KMS-11 (cell line): ENCODE measurements at regions not wholly inside any gene's neighbourhood (a gene's known extent, or its start where the extent isn't known, plus 50 kb on each side); places are given as distances from the start of the nearest gene placed in this dataset.

Source experiments
- H2AFZ ChIP-seq: fragments of 200-600 bp; sonication (generic); 2 replicates; pipeline ENCODE4 v1.6.1; 2016; ENCODE audit warnings: antibody characterized with exemption, mixed run types, low read depth
- H3K27ac ChIP-seq: fragments of 200-600 bp; sonication (generic); 2 replicates; pipeline ENCODE4 v1.6.1; 2016; ENCODE audit warnings: mild to moderate bottlenecking, mixed run types
- H3K27me3 ChIP-seq: fragments of 200-600 bp; sonication (generic); 2 replicates; pipeline ENCODE4 v1.6.1; 2017; ENCODE audit warnings: mild to moderate bottlenecking, low read depth, mixed run types, moderate library complexity; ENCODE audit not compliant: insufficient read depth
- H3K36me3 ChIP-seq: fragments of 200-600 bp; sonication (generic); 2 replicates; pipeline ENCODE4 v1.6.1; 2017; ENCODE audit warnings: mild to moderate bottlenecking, mixed run types; ENCODE audit not compliant: insufficient read depth
- H3K4me1 ChIP-seq: fragments of 200-600 bp; sonication (generic); 2 replicates; pipeline ENCODE4 v1.6.1; 2016; ENCODE audit warnings: mild to moderate bottlenecking, low read depth, mixed run types; ENCODE audit not compliant: poor library complexity, severe bottlenecking
- H3K4me2 ChIP-seq: fragments of 200-600 bp; sonication (generic); 2 replicates; pipeline ENCODE4 v1.7.0; 2016; ENCODE audit warnings: mild to moderate bottlenecking, mixed run types
- H3K4me3 ChIP-seq: fragments of 200-600 bp; sonication (generic); IDR thresholded peaks from 2 replicates; pipeline ENCODE4 v1.6.1; 2017; ENCODE audit warnings: low read depth, low read length, mixed read lengths; ENCODE audit not compliant: insufficient read depth
- H3K79me2 ChIP-seq: fragments of 200-600 bp; sonication (generic); 2 replicates; pipeline ENCODE4 v1.6.1; 2016; ENCODE audit warnings: low read depth, mixed run types; ENCODE audit not compliant: insufficient read depth
- H3K9ac ChIP-seq: fragments of 200-600 bp; sonication (generic); 2 replicates; pipeline ENCODE4 v1.6.1; 2016; ENCODE audit warnings: mild to moderate bottlenecking, mixed run types
- H4K20me1 ChIP-seq: fragments of 200-600 bp; sonication (generic); 2 replicates; pipeline ENCODE4 v1.6.1; 2016; ENCODE audit warnings: mild to moderate bottlenecking, mixed run types; ENCODE audit not compliant: insufficient read depth
- CTCF ChIP-seq: fragments of 200-600 bp; sonication (generic); conservative IDR thresholded peaks from 2 replicates; pipeline ENCODE4 v1.6.1; 2017; ENCODE audit warnings: low read depth, mild to moderate bottlenecking, antibody characterized with exemption, low read length, moderate library complexity, mixed read lengths

DNA sequence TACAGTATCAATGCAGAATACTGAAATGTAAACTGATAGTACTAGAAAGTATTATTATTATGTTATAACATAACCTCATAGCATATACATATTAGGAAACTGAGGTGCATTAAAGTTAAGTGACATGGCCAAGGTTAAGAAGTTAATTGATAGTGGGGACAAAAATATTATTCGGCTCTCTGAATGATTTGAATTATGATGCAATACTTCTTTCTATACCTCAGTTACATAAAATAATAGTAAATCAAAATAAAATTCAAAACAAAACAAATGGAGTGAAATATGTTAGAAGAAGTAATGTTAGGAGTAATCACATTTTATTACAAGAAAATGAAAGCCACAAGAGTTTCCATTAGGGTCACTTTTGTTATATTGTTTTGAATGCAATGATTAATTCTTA lies 455.2 kb downstream of the PLA2G4A start:
- Histone ChIP-seq H2AFZ (no peak overlapping the region), H3K27ac (no peak overlapping the region), H4K20me1 (no peaks in the 10 kb centered on the region), H3K79me2 (no peaks in the 10 kb centered on the region), H3K9ac (no peak overlapping the region), H3K4me1 (no peaks in the 10 kb centered on the region), H3K27me3 (no peaks in the 10 kb centered on the region), H3K4me3 (no peak overlapping the region), H3K4me2 (no peak overlapping the region), H3K36me3 (no peaks in the 10 kb centered on the region)
- TF ChIP-seq CTCF, result no peak

DNA sequence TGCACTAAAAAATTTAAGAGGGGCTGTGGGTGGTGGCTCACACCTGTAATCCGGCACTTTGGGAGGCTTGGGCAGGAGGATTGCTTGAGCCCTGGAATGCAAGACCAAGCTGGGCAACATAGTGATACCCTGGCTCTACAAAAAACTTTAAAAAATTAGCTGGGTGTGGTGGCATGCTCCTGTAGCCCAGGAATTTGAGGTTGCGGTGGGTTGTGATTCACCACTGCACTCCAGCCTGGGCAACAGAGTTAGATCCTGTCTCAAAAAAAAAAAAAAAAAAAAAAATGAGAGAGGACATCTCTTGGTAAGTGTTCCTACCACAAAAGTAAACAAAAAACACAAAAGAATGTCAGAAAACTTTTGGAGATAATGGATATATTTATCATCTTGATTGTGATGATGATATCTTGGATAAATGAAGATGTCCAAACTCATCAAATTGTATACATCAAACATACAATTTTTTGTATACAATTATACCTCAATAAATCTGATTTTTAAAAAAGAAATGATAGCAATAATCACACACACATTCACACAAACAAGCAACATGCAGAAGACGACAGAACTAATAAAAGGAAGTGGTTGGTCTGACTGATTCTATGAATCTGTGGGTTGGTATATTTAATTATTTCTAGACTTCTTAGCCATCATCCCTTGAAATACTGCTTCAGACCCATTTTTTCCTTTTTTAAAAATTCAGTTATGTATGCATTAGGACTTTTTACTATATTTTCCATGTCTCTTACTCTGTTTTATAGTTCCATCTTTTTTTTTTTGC lies 465.9 kb downstream of the PLA2G4A start:
- no peaks in the 10 kb centered on the region for H3K36me3 ChIP-seq
- TF ChIP-seq CTCF, result no peak

GRCh38 chr1:187300081-187300480 lies 471.3 kb downstream of the PLA2G4A start:
- H3K36me3 ChIP-seq, result no peaks in the 10 kb centered on the region
- H3K4me3 ChIP-seq, result no peak overlapping the region
- no peaks in the 10 kb centered on the region for H3K79me2 ChIP-seq
- H4K20me1 ChIP-seq, result no peaks in the 10 kb centered on the region
- no peak overlapping the region for H3K27ac ChIP-seq
- no peak overlapping the region for H3K4me2 ChIP-seq
- H3K9ac ChIP-seq, result no peak overlapping the region
- no peak overlapping the region for H2AFZ ChIP-seq
- H3K27me3 ChIP-seq, result no peaks in the 10 kb centered on the region
- TF ChIP-seq CTCF, result no peak
- H3K4me1 ChIP-seq, result peaks cover 4% of the 10 kb centered on the region

More for the DNA sequence above, 465.9 kb downstream of the PLA2G4A start:
- no peak overlapping the region for H3K4me3 ChIP-seq
- no peak overlapping the region for H3K9ac ChIP-seq
- H4K20me1 ChIP-seq, result no peaks in the 10 kb centered on the region
- no peaks in the 10 kb centered on the region for H3K79me2 ChIP-seq
- no peak overlapping the region for H2AFZ ChIP-seq
- H3K4me1 ChIP-seq, result peaks cover 4% of the 10 kb centered on the region
- H3K27me3 ChIP-seq, result no peaks in the 10 kb centered on the region
- H3K4me2 ChIP-seq, result no peak overlapping the region
- no peak overlapping the region for H3K27ac ChIP-seq

- Histone ChIP-seq H3K4me3 (no peak overlapping the region), H3K36me3 (no peaks in the 10 kb centered on the region), H3K4me1 (peaks cover 3% of the 10 kb centered on the region), H3K79me2 (no peaks in the 10 kb centered on the region), H3K9ac (no peak overlapping the region), H2AFZ (no peak overlapping the region), H3K27me3 (no peaks in the 10 kb centered on the region), H4K20me1 (no peaks in the 10 kb centered on the region), H3K4me2 (no peak overlapping the region), H3K27ac (no peak overlapping the region)
- TF ChIP-seq CTCF, result no peak
Observed at GRCh38 chr1:187306710-187307415, 478.1 kb downstream of the PLA2G4A start.
